Vagina (tissue), 2 donors: ENCODE measurements at regions not wholly inside any gene's neighbourhood (a gene's known extent, or its start where the extent isn't known, plus 50 kb on each side); places are given as distances from the start of the nearest gene placed in this dataset.

ENCODE experiments used
- CTCF ChIP-seq, 3 experiments: fragments of 450-650 bp in 2 of 3; fragments of 200-600 bp in 1 of 3; sonication (generic) in 1 of 3; IDR thresholded peaks; one replicate each; pipeline ENCODE4 v1.5.1; 2017 to 2019; ENCODE audit warnings: antibody characterized with exemption in 3 of 3, mild to moderate bottlenecking in 2 of 3, moderate library complexity in 2 of 3
- POLR2A ChIP-seq, 2 donors: fragments of 450-650 bp; IDR thresholded peaks; one replicate each; pipeline ENCODE4 v1.6.1; 2017; ENCODE audit warnings: antibody characterized with exemption in 2 of 2, mild to moderate bottlenecking in 2 of 2, moderate library complexity in 2 of 2
- POLR2AphosphoS5 ChIP-seq, 2 donors: sonication (generic); formaldehyde crosslinking; IDR thresholded peaks; one replicate each; pipeline ENCODE4 v1.9.0; 2017; ENCODE audit warnings: antibody characterized with exemption in 2 of 2, mild to moderate bottlenecking in 2 of 2, low read depth in 1 of 2; ENCODE audit not compliant: insufficient read depth in 1 of 2

GRCh38 chr1:118811156-118811555 is 177.0 kb downstream of the TBX15 start:
- TF ChIP-seq CTCF (IDR thresholded peaks at IDR 0.05) (no peak), POLR2AphosphoS5 (IDR thresholded peaks at IDR 0.05; ENCODE audit: insufficient read depth in 1 of 2, low read depth in 1 of 2) (no peak), POLR2A (IDR thresholded peaks at IDR 0.05) (no peak)
